ENCODE measurements at regions not wholly inside any gene's neighbourhood (a gene's known extent, or its start where the extent isn't known, plus 50 kb on each side); places are given as distances from the start of the nearest gene placed in this dataset.
"Not testable (repeated sequence)": the region's sequence is repeated elsewhere in the genome, so short reads cannot be mapped to it uniquely, and the experiment has no call there.

- DNase-seq (ENCODE audit: low read depth in 2 of 2) = no peak
Observed at GRCh38 chr4:36590343-36590742, 308.9 kb downstream of the DTHD1 start.

- DNase-seq (ENCODE audit: low read depth in 2 of 2) = no peak
Observed at GRCh38 chr4:36601864-36602495, 320.6 kb downstream of the DTHD1 start.

GRCh38 chr4:36609661-36610060 is 328.2 kb downstream of the DTHD1 start:
- no peak for DNase-seq (ENCODE audit: low read depth in 2 of 2)

GRCh38 chr4:36610628-36611027 is 329.2 kb downstream of the DTHD1 start:
- DNase-seq (ENCODE audit: low read depth in 2 of 2) = no peak

GRCh38 chr4:36613142-36613541 is 331.7 kb downstream of the DTHD1 start:
- not testable (repeated sequence) for DNase-seq (ENCODE audit: low read depth in 2 of 2)

- DNase-seq (ENCODE audit: low read depth in 2 of 2) = no peak
Observed at GRCh38 chr4:36614011-36614410, 332.6 kb downstream of the DTHD1 start.

- DNase-seq (ENCODE audit: low read depth in 2 of 2) = no peak
Observed at GRCh38 chr4:36618102-36618501, 336.7 kb downstream of the DTHD1 start.

GRCh38 chr4:36624030-36624429 is 342.6 kb downstream of the DTHD1 start:
- no peak for DNase-seq (ENCODE audit: low read depth in 2 of 2)

- DNase-seq (ENCODE audit: low read depth in 2 of 2) = no peak
Observed at GRCh38 chr4:36638273-36638811, 356.9 kb downstream of the DTHD1 start.

GRCh38 chr4:36640876-36641275 is 359.5 kb downstream of the DTHD1 start:
- no peak for DNase-seq (ENCODE audit: low read depth in 2 of 2)

GRCh38 chr4:36651253-36651652 is 369.8 kb downstream of the DTHD1 start:
- no peak for DNase-seq (ENCODE audit: low read depth in 2 of 2)

- no peak for DNase-seq (ENCODE audit: low read depth in 2 of 2)
Observed at GRCh38 chr4:36652857-36653256, 371.4 kb downstream of the DTHD1 start.

- DNase-seq (ENCODE audit: low read depth in 2 of 2) = no peak
Observed at GRCh38 chr4:36665985-36666527, 384.6 kb downstream of the DTHD1 start.

- DNase-seq (ENCODE audit: low read depth in 2 of 2) = no peak
Observed at GRCh38 chr4:36675436-36675835, 394.0 kb downstream of the DTHD1 start.

GRCh38 chr4:36676139-36677050 is 395.0 kb downstream of the DTHD1 start:
- DNase-seq (ENCODE audit: low read depth in 2 of 2) = no peak

- DNase-seq (ENCODE audit: low read depth in 2 of 2) = no peak
Observed at GRCh38 chr4:36677112-36677511, 395.7 kb downstream of the DTHD1 start.

GRCh38 chr4:36677874-36678273 is 396.5 kb downstream of the DTHD1 start:
- DNase-seq (ENCODE audit: low read depth in 2 of 2) = no peak

- DNase-seq (ENCODE audit: low read depth in 2 of 2) = no peak
Observed at GRCh38 chr4:36687681-36688080, 406.3 kb downstream of the DTHD1 start.

- no peak for DNase-seq (ENCODE audit: low read depth in 2 of 2)
Observed at GRCh38 chr4:36692586-36692985, 411.2 kb downstream of the DTHD1 start.

GRCh38 chr4:36702245-36702644 is 420.8 kb downstream of the DTHD1 start:
- no peak for DNase-seq (ENCODE audit: low read depth in 2 of 2)

GRCh38 chr4:36704289-36704688 is 422.9 kb downstream of the DTHD1 start:
- no peak for DNase-seq (ENCODE audit: low read depth in 2 of 2)

GRCh38 chr4:36709991-36710390 is 428.6 kb downstream of the DTHD1 start:
- DNase-seq (ENCODE audit: low read depth in 2 of 2) = no peak

GRCh38 chr4:36712013-36712412 is 430.6 kb downstream of the DTHD1 start:
- no peak for DNase-seq (ENCODE audit: low read depth in 2 of 2)

Measured in fibroblast of skin of left quadriceps (primary cell).